LNCaP clone FGC (cell line): ENCODE measurements at regions not wholly inside any gene's neighbourhood (a gene's known extent, or its start where the extent isn't known, plus 50 kb on each side); places are given as distances from the start of the nearest gene placed in this dataset.

ENCODE experiments used
- DNase-seq: peaks from one replicate; pipeline ENCODE4 v3.0.0-alpha.2; 2011; ENCODE audit warnings: low read depth
- H3K4me3 ChIP-seq: 2 replicates; pipeline ENCODE4 v1.5.1; 2011; ENCODE audit warnings: mild to moderate bottlenecking, low read depth, low read length, control low read depth
- TF ChIP-seq, protein P1 (sequence below): IDR thresholded peaks from 2 replicates; pipeline ENCODE4 v1.5.1; 2012; ENCODE audit warnings: mild to moderate bottlenecking; ENCODE audit not compliant: control insufficient read depth, insufficient read depth; ENCODE audit errors: extremely low read depth

- TF ChIP-seq, protein P1, sequence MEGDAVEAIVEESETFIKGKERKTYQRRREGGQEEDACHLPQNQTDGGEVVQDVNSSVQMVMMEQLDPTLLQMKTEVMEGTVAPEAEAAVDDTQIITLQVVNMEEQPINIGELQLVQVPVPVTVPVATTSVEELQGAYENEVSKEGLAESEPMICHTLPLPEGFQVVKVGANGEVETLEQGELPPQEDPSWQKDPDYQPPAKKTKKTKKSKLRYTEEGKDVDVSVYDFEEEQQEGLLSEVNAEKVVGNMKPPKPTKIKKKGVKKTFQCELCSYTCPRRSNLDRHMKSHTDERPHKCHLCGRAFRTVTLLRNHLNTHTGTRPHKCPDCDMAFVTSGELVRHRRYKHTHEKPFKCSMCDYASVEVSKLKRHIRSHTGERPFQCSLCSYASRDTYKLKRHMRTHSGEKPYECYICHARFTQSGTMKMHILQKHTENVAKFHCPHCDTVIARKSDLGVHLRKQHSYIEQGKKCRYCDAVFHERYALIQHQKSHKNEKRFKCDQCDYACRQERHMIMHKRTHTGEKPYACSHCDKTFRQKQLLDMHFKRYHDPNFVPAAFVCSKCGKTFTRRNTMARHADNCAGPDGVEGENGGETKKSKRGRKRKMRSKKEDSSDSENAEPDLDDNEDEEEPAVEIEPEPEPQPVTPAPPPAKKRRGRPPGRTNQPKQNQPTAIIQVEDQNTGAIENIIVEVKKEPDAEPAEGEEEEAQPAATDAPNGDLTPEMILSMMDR, result no peak
- no peak for DNase-seq
- H3K4me3 ChIP-seq, result no peak overlapping the region
Measured at GRCh38 chrX:76862509-76862908, 435.0 kb downstream of the MAGEE1 start.

DNA sequence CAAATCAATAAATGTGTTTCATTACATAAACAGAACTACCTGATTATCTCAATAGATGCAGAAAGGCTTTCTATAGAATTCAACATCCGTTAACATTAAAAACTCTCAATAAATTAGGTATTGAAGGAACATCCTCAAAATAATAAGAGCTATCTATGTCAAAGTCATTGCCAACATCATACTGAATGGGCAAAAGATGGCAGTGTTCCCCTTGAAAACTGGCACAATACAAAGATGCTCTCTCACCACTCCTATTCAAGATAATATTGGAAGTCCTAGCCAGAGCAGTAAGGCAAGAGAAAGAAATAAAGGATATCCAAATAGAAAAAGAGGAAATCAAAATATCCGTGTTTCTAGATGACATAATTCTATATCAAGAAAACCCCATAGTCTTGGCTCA is 466.4 kb downstream of the MAGEE1 start:
- DNase-seq, result no peak
- no peak overlapping the region for H3K4me3 ChIP-seq
- TF ChIP-seq, protein P1, result no peak; the same call in 1 of the 2 replicates

- TF ChIP-seq, protein P1, result no peak
- no peak for DNase-seq
- no peak overlapping the region for H3K4me3 ChIP-seq
Measured at GRCh38 chrX:76915836-76916235, 488.3 kb downstream of the MAGEE1 start.

- H3K4me3 ChIP-seq, result no peak overlapping the region
- no peak for DNase-seq
- TF ChIP-seq, protein P1, result no peak
Measured at GRCh38 chrX:76918033-76918432, 490.5 kb downstream of the MAGEE1 start.

- TF ChIP-seq, protein P1, result no peak
- no peak for DNase-seq
- H3K4me3 ChIP-seq, result no peak overlapping the region
Measured at GRCh38 chrX:76919761-76920160, 492.3 kb downstream of the MAGEE1 start.

DNA sequence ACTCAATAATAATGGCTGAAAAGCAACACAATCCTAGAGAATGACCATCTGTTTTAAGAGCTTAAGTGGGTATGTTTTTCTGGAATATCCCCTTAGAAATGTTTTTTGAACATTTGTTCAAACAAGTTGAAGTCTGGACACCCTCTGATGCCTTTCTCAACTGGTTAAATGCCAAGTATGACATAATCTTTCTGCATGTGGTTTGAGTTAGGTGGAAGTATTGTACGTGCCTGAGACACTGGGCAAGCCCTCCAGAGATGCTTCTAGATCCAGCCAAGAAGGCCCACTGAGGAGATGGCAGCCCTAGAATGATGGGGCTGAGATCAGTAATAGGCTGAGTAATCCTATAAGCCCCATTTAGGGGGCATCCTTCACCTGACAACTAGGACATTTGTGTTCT is 493.1 kb downstream of the MAGEE1 start:
- TF ChIP-seq, protein P1, result no peak
- H3K4me3 ChIP-seq, result no peak overlapping the region
- no peak for DNase-seq

GRCh38 chrX:76921176-76921575 is 493.7 kb downstream of the MAGEE1 start:
- DNase-seq, result no peak
- H3K4me3 ChIP-seq, result no peak overlapping the region
- TF ChIP-seq, protein P1, result no peak
